K562 (cell line): ENCODE measurements at regions not wholly inside any gene's neighbourhood (a gene's known extent, or its start where the extent isn't known, plus 50 kb on each side); places are given as distances from the start of the nearest gene placed in this dataset.
A peak's percentile ranks its signal among the peaks of the same experiment; 100 is the strongest.

Experiments used
- ATAC-seq: fragments of 200-7000 bp; cut with Tn5 transposase; 3 replicates; pipeline ENCODE4 v1.9.1; 2020; ENCODE audit warnings: moderate library complexity
- BruUV-seq: library from RNA; stranded (reverse); fragments of 400-500 nt; replicated peaks from 2 replicates; lab custom pipeline; 2021; lab: Mats Ljungman, UMichigan
- CTCF ChIA-PET: fragments of 300-600 bp; formaldehyde crosslinking; extraction: SDS; loops from one replicate; lab custom pipeline; 2021; ENCODE audit warnings: low intra/inter-chr PET ratio; lab: Yijun Ruan, JAX
- POLR2A ChIA-PET: fragments of 300-600, 350-650 bp; sonication (Branson Sonifier 250); formaldehyde crosslinking; extraction: SDS; loops from one replicate; lab custom pipeline; 2021; ENCODE audit warnings: antibody characterized with exemption, inconsistent platforms; lab: Yijun Ruan, JAX
- DNase-seq, 4 experiments: peaks; one replicate each; pipeline versions ENCODE4 v3.0.0 to v3.0.0-alpha.2; 2011 to 2018; ENCODE audit warnings: low spot score in 3 of 4, mixed read lengths in 3 of 4; ENCODE audit errors: extremely low read depth in 1 of 4
- FAIRE-seq: peaks from 2 replicates; lab custom pipeline; 2011; peaks lifted over from hg19 to GRCh38; lab: Jason Lieb, UNC
- H2AFZ ChIP-seq: 2 replicates; pipeline ENCODE4 v1.6.0; 2011; ENCODE audit warnings: low read depth, low read length, control low read depth, inconsistent platforms
- H3K27ac ChIP-seq: fragments of 200-600 bp; 3 replicates; pipeline ENCODE4 v1.8.0; 2011; ENCODE audit warnings: low read depth, mild to moderate bottlenecking, control low read depth, inconsistent platforms, low read length, moderate library complexity, mixed read lengths; ENCODE audit errors: extremely low read depth
- H3K27me3 ChIP-seq, 2 experiments: fragments of 300-600 bp in 1 of 2; 2 replicates in 1 of 2; 3 replicates in 1 of 2; pipeline versions ENCODE4 v1.6.0 to v1.8.0; 2011; ENCODE audit warnings: inconsistent platforms in 2 of 2, low read length in 2 of 2, mild to moderate bottlenecking in 1 of 2, mixed read lengths in 1 of 2, moderate library complexity in 1 of 2; ENCODE audit not compliant: control insufficient read depth in 2 of 2, insufficient read depth in 2 of 2
- H3K36me3 ChIP-seq: fragments of 300-600 bp; 3 replicates; pipeline ENCODE4 v1.8.0; 2011; ENCODE audit warnings: mild to moderate bottlenecking, low read length, inconsistent platforms; ENCODE audit not compliant: control insufficient read depth, insufficient read depth
- H3K4me1 ChIP-seq, 2 experiments: fragments of 200-600 bp in 1 of 2; replicated peaks in 1 of 2; 2 replicates in 1 of 2; 3 replicates in 1 of 2; pipeline versions ENCODE4 v1.5.1 to v1.8.0; 2011; ENCODE audit warnings: inconsistent platforms in 2 of 2, low read length in 2 of 2, mild to moderate bottlenecking in 1 of 2, mixed read lengths in 1 of 2, moderate library complexity in 1 of 2; ENCODE audit not compliant: control insufficient read depth in 2 of 2, insufficient read depth in 2 of 2
- H3K4me2 ChIP-seq: 2 replicates; pipeline ENCODE4 v1.6.1; 2011; ENCODE audit warnings: low read length, control low read depth, inconsistent platforms, mixed read lengths; ENCODE audit not compliant: insufficient read depth
- H3K4me3 ChIP-seq: fragments of 200-600 bp; sonication (generic), shearing (Covaris generic); 2 replicates; pipeline ENCODE4 v1.5.1; 2016; ENCODE audit warnings: control low read depth, inconsistent platforms
- H3K79me2 ChIP-seq: fragments of 200-600 bp; 3 replicates; pipeline ENCODE4 v1.8.0; 2011; ENCODE audit warnings: low read length, inconsistent platforms; ENCODE audit not compliant: control insufficient read depth, insufficient read depth
- H3K9ac ChIP-seq, 2 experiments: 2 replicates each; pipeline versions ENCODE4 v1.6.0 to v1.6.1; 2011; ENCODE audit warnings: low read depth in 2 of 2, low read length in 2 of 2, control low read depth in 1 of 2, inconsistent platforms in 1 of 2, mild to moderate bottlenecking in 1 of 2, mixed read lengths in 1 of 2; ENCODE audit not compliant: insufficient read depth in 1 of 2
- H3K9me1 ChIP-seq: one replicate; pipeline ENCODE4 v1.6.0; 2011; ENCODE audit warnings: inconsistent platforms, mild to moderate bottlenecking, low read length, moderate library complexity; ENCODE audit not compliant: control insufficient read depth, insufficient read depth
- H3K9me3 ChIP-seq: replicated peaks from 2 replicates; pipeline ENCODE4 v1.5.1; 2011; ENCODE audit warnings: low read depth, low read length, inconsistent platforms; ENCODE audit not compliant: control insufficient read depth, insufficient read depth
- H4K20me1 ChIP-seq: replicated peaks from 2 replicates; pipeline ENCODE4 v1.6.1; 2011; ENCODE audit warnings: low read length, inconsistent platforms, mixed read lengths; ENCODE audit not compliant: control insufficient read depth, insufficient read depth
- CBX5 ChIP-seq: IDR thresholded peaks from 2 replicates; pipeline ENCODE4 v1.6.1; 2014; ENCODE audit warnings: low read depth, borderline replicate concordance
- CEBPG ChIP-seq, 3 experiments: fragments of 200-800 bp in 1 of 3; sonication (Bioruptor generic) in 1 of 3; sonication (generic) in 1 of 3; formaldehyde crosslinking in 1 of 3; IDR thresholded peaks in 2 of 3; conservative IDR thresholded peaks in 1 of 3; 2 replicates each; pipeline versions ENCODE4 v1.6.1 to v1.8.0; 2016 to 2022; ENCODE audit warnings: missing compliant biosample characterization in 2 of 3, missing genetic modification characterization in 2 of 3, mild to moderate bottlenecking in 1 of 3, missing genetic modification reagents in 1 of 3
- HDAC3 ChIP-seq: fragments of 450-650 bp; IDR thresholded peaks from 2 replicates; pipeline ENCODE4 v1.6.1; 2018; ENCODE audit warnings: borderline replicate concordance, mild to moderate bottlenecking, moderate library complexity; ENCODE audit not compliant: partially characterized antibody
- RBM39 ChIP-seq: fragments of 200-400 bp; formaldehyde crosslinking; optimal IDR thresholded peaks from 2 replicates; pipeline ENCODE3; 2018; ENCODE audit warnings: low read depth, low read length
- ZC3H11A ChIP-seq: IDR thresholded peaks from 2 replicates; pipeline ENCODE4 v1.6.1; 2012; ENCODE audit warnings: low read depth, low read length, improper control_type of control experiment
- ZNF830 ChIP-seq: fragments of 250-450 bp; sonication (Bioruptor Pico); IDR thresholded peaks from 2 replicates; pipeline ENCODE4 v1.5.0; 2021; ENCODE audit warnings: mild to moderate bottlenecking
- WGBS: fragments of 100-300 bp; shearing (Covaris generic); methylation state at CpG from one replicate; pipeline ENCODE4 v1.1.6; 2016; ENCODE audit warnings: low coverage, mixed read lengths; ENCODE audit not compliant: insufficient coverage; ENCODE audit errors: missing lambda C conversion rate; 5-methylcytosine and 5-hydroxymethylcytosine counted together
- in situ Hi-C: fragments of 300-500 bp; cut with MboI; formaldehyde crosslinking; loops from 4 replicates; pipeline ENCODE4 v1.15.0; 2018; ENCODE audit warnings: inconsistent platforms, mixed read lengths
- intact Hi-C: fragments of 100-400 bp; cut with micrococcal nuclease; formaldehyde crosslinking; loops from 2 replicates; pipeline ENCODE4 v1.14.2; 2022
- TF ChIP-seq, protein P1 (sequence below): fragments of 250-450 bp; sonication (Bioruptor Pico); IDR thresholded peaks from 2 replicates; pipeline ENCODE4 v1.4.0; 2020; ENCODE audit warnings: mild to moderate bottlenecking, moderate library complexity
- TF ChIP-seq, protein P2 (sequence below): IDR thresholded peaks from 2 replicates; pipeline ENCODE4 v1.6.1; 2012; ENCODE audit warnings: low read depth, low read length, improper control_type of control experiment, borderline replicate concordance
- TF ChIP-seq, protein P3 (sequence below): fragments of 450-650 bp; IDR thresholded peaks from 2 replicates; pipeline ENCODE4 v1.6.1; 2016

DNA sequence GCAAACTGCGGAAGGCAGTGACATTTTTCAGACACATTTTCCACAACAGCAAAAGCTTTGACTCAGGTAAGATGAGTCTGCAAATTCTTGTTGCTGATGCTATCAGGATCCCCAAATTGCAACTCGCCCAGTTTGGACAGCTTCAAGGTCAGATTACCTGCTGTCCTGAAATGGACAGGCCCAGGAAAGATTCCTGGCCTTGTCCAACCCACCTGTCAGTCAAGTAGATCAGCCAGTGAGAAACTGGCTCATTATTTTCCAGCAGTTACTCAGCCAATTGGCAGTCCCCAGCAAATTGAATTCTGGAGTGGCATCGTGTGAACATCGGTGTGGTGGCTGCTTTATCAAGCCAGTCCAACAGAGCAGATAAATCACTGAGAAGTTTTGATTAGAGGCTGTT, 84.5 kb upstream of the SNAP25 start:
- no peak for FAIRE-seq
- no peak for ATAC-seq
- H3K4me1 ChIP-seq = no peaks in the 10 kb centered on the region

DNA sequence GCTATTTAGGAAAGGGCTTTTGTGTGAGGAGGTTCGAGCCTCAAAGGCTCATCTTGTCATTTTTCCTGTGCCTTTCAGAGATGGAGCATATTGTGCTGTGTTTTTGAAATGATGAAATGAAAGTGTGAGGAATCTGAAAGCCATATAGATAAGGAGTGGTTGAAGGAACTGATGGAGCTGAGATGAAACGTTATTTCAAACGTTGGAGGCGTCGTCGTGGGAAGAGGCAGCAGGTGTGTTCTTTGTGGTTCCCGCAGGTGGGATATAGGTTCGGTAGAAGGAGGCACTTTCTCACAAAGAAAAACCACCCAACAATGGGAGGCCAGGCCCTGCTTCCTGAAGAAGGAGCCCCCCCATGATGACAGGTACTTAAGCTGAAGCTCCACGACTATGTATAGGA, 83.2 kb upstream of the SNAP25 start:
- no peak overlapping the region for H3K4me3 ChIP-seq
- no peaks in the 10 kb centered on the region for H4K20me1 ChIP-seq
- no peaks in the 10 kb centered on the region for H3K9me1 ChIP-seq
- H3K9me3 ChIP-seq = no peaks in the 10 kb centered on the region
- WGBS = 1% methylated on average over 9 of the region's 9 CpGs
- H3K79me2 ChIP-seq = no peaks in the 10 kb centered on the region
- ChIA-PET CTCF (no interaction called here), POLR2A (no interaction called here)
- no peak overlapping the region for H3K4me2 ChIP-seq
- no TSS peak for BruUV-seq
- FAIRE-seq = no peak
- no peak for DNase-seq
- H3K36me3 ChIP-seq = no peaks in the 10 kb centered on the region
- H3K27ac ChIP-seq = no peak overlapping the region
- H3K27me3 ChIP-seq = no peaks in the 10 kb centered on the region
- in situ Hi-C loops (no loop called here), intact Hi-C loops (no loop called here)
- H3K9ac ChIP-seq = no peak overlapping the region
- no peak for ATAC-seq
- H3K4me1 ChIP-seq = no peaks in the 10 kb centered on the region
- no peak overlapping the region for H2AFZ ChIP-seq
- TF ChIP-seq HDAC3 (no peak), CBX5 (no peak), RBM39 (no peak), ZNF830 (no peak), CEBPG (CRISPR knock-in tag; IDR thresholded peaks at IDR 0.05) (no peak), CEBPG (tag; conservative IDR thresholded peaks at IDR 0.05 in 1 of 2, IDR thresholded peaks at IDR 0.05 in 1 of 2) (no peak)
- TF ChIP-seq, protein P1, sequence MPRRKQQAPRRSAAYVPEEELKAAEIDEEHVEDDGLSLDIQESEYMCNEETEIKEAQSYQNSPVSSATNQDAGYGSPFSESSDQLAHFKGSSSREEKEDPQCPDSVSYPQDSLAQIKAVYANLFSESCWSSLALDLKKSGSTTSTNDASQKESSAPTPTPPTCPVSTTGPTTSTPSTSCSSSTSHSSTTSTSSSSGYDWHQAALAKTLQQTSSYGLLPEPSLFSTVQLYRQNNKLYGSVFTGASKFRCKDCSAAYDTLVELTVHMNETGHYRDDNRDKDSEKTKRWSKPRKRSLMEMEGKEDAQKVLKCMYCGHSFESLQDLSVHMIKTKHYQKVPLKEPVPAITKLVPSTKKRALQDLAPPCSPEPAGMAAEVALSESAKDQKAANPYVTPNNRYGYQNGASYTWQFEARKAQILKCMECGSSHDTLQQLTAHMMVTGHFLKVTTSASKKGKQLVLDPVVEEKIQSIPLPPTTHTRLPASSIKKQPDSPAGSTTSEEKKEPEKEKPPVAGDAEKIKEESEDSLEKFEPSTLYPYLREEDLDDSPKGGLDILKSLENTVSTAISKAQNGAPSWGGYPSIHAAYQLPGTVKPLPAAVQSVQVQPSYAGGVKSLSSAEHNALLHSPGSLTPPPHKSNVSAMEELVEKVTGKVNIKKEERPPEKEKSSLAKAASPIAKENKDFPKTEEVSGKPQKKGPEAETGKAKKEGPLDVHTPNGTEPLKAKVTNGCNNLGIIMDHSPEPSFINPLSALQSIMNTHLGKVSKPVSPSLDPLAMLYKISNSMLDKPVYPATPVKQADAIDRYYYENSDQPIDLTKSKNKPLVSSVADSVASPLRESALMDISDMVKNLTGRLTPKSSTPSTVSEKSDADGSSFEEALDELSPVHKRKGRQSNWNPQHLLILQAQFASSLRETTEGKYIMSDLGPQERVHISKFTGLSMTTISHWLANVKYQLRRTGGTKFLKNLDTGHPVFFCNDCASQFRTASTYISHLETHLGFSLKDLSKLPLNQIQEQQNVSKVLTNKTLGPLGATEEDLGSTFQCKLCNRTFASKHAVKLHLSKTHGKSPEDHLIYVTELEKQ (CRISPR knock-in tag) = no peak
- TF ChIP-seq, protein P2, sequence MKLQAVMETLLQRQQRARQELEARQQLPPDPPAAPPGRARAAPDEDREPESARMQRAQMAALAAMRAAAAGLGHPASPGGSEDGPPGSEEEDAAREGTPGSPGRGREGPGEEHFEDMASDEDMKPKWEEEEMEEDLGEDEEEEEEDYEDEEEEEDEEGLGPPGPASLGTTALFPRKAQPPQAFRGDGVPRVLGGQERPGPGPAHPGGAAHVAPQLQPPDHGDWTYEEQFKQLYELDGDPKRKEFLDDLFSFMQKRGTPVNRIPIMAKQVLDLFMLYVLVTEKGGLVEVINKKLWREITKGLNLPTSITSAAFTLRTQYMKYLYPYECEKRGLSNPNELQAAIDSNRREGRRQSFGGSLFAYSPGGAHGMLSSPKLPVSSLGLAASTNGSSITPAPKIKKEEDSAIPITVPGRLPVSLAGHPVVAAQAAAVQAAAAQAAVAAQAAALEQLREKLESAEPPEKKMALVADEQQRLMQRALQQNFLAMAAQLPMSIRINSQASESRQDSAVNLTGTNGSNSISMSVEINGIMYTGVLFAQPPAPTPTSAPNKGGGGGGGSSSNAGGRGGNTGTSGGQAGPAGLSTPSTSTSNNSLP = no peak

More for the DNA sequence above, 84.5 kb upstream of the SNAP25 start:
- Histone ChIP-seq H3K4me3 (no peak overlapping the region), H2AFZ (no peak overlapping the region), H3K36me3 (no peaks in the 10 kb centered on the region), H3K4me2 (no peak overlapping the region), H3K27me3 (no peaks in the 10 kb centered on the region), H3K9ac (no peak overlapping the region), H3K9me1 (no peaks in the 10 kb centered on the region), H3K79me2 (no peaks in the 10 kb centered on the region), H4K20me1 (no peaks in the 10 kb centered on the region), H3K9me3 (no peaks in the 10 kb centered on the region), H3K27ac (no peak overlapping the region)
- WGBS = 0% methylated on average over 4 of the region's 4 CpGs
- intact Hi-C loops (no loop called here), in situ Hi-C loops (no loop called here)
- no peak for DNase-seq
- ChIA-PET CTCF (no interaction called here), POLR2A (interaction anchor here (0.6 kb wide), 2 partner anchors 132 to 1694 kb away, joined by 3 to 4 read pairs; no protein-coding TSS in a partner anchor)
- no peak for TF ChIP-seq ZC3H11A
- TF ChIP-seq, protein P3, sequence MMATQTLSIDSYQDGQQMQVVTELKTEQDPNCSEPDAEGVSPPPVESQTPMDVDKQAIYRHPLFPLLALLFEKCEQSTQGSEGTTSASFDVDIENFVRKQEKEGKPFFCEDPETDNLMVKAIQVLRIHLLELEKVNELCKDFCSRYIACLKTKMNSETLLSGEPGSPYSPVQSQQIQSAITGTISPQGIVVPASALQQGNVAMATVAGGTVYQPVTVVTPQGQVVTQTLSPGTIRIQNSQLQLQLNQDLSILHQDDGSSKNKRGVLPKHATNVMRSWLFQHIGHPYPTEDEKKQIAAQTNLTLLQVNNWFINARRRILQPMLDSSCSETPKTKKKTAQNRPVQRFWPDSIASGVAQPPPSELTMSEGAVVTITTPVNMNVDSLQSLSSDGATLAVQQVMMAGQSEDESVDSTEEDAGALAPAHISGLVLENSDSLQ = 0 out of 2 replicates have a peak, but pooled peaks have one; percentile 15
- BruUV-seq = no TSS peak
